LNCaP clone FGC (cell line): ENCODE measurements at regions not wholly inside any gene's neighbourhood (a gene's known extent, or its start where the extent isn't known, plus 50 kb on each side); places are given as distances from the start of the nearest gene placed in this dataset.

ENCODE experiments used
- DNase-seq: peaks from one replicate; pipeline ENCODE4 v3.0.0-alpha.2; 2011; ENCODE audit warnings: low read depth
- H3K4me3 ChIP-seq: 2 replicates; pipeline ENCODE4 v1.5.1; 2011; ENCODE audit warnings: mild to moderate bottlenecking, low read depth, low read length, control low read depth
- CTCF ChIP-seq: IDR thresholded peaks from 2 replicates; pipeline ENCODE4 v1.5.1; 2012; ENCODE audit warnings: mild to moderate bottlenecking; ENCODE audit not compliant: control insufficient read depth, insufficient read depth; ENCODE audit errors: extremely low read depth

- TF ChIP-seq CTCF = peak; percentile 14; the same call in 1 of the 2 replicates
- no peak overlapping the region for H3K4me3 ChIP-seq
- DNase-seq = no peak
Observed at GRCh38 chr10:117078168-117078837, 59.8 kb downstream of the VAX1 start.

DNA sequence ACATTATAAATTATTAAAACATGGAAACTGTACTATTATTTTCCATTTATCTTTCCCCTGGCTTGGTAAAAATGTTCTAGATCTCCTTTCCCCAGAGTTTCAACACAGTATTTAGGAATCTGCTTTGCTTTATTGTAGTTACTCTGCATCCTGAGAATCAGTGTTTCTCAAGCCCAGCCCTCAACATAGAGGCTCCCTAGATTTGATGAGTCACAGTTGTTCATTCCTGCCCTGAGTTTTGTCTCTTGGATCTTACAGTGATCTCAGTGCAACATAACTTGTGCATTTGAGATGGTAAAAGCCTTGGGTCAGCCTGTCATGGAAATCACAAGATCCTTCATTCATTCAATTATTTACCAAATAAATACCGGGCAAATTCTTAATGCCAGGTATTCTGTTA is 63.0 kb downstream of the VAX1 start:
- TF ChIP-seq CTCF = no peak
- no peak overlapping the region for H3K4me3 ChIP-seq
- no peak for DNase-seq

DNA sequence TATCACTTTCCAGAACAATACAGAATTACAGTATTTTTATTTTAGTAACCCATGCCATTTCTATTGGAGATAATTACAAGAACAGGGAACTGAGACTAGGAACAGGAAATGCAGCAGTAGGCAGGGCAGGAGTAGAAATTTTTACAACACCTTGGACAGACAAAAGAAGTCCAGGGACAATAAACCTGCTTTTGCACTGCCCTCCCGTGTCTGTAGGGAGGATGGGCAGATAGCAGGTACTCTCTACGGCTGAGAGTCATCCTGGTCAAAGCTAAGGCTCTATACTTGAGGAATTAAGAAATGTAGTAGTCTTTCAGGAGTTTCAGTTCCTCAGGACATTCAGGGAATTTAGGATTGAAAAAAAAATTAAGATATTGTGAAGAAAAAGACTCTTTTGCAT is 63.4 kb downstream of the VAX1 start:
- peak; percentile 80 for TF ChIP-seq CTCF
- no peak overlapping the region for H3K4me3 ChIP-seq
- DNase-seq = peak; percentile 31

DNA sequence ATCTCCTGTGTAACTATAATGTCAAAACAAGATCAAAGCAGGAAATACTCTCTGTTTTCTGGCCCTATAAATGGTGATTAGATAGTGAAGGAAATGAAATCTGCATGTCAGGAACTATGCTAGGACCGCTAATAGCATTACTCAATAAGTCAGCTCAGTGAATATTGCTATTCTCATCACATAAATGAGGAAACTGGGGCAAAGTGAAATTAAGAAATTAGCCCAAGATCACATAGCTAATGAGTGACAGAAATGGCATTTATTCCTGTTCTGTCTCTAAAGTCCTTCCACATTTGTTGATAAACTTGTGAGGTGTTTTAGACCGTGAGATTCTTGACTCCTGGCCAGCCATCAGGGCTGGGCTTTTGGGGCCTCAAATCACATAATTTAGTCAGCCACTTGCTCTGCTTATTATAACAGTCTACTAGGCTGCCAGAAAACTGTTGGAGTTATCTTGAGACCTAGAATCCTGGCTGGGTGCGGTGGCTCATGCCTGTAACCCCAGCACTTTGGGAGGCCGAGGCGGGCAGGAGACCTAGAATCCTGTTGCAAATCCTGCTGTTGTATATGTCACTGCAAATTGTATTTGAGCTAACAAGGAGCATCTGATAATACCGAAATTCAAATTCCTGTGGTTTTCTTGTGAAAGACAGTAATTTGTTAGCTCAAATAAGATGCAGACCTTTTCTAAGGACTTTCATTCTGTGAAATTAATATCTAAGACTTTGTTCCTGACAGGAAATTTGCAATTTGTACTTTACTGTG is 66.5 kb upstream of the SHTN1 start:
- no peak overlapping the region for H3K4me3 ChIP-seq
- no peak for DNase-seq
- TF ChIP-seq CTCF = no peak
